ENCODE measurements at regions not wholly inside any gene's neighbourhood (a gene's known extent, or its start where the extent isn't known, plus 50 kb on each side); places are given as distances from the start of the nearest gene placed in this dataset.

- TF ChIP-seq CTCF (IDR thresholded peaks at IDR 0.05) (no peak), POLR2AphosphoS5 (IDR thresholded peaks at IDR 0.05) (no peak)
These were observed 171.3 kb downstream of the TPBG start for GRCh38 chr6:82534876-82535275.
